ENCODE measurements at regions not wholly inside any gene's neighbourhood (a gene's known extent, or its start where the extent isn't known, plus 50 kb on each side); places are given as distances from the start of the nearest gene placed in this dataset.
A peak's percentile ranks its signal among the peaks of the same experiment; 100 is the strongest.

GRCh38 chr3:18862077-18862476 is 286.2 kb upstream of the KCNH8 start:
- H3K27me3 ChIP-seq (ENCODE audit: control insufficient read depth, insufficient read depth, low read length) = peaks cover 2% of the 10 kb centered on the region
- H3K4me3 ChIP-seq (ENCODE audit: low read length) = no peak overlapping the region
- intact Hi-C loops (cut with micrococcal nuclease) = no loop called here
- no peaks in the 10 kb centered on the region for H3K36me3 Mint-ChIP-seq
- H3K27ac ChIP-seq (ENCODE audit: low read length) = no peak overlapping the region
- H3K9me3 Mint-ChIP-seq = no peaks in the 10 kb centered on the region
- ATAC-seq (no peak), DNase-seq (no peak)
- H3K4me3 Mint-ChIP-seq = no peak overlapping the region
- WGBS (ENCODE audit: insufficient coverage) = 100% methylated on average over 2 of the region's 2 CpGs
- no peaks in the 10 kb centered on the region for H3K9me3 ChIP-seq (ENCODE audit: control insufficient read depth, insufficient read depth, low read length)
- no peak for TF ChIP-seq CTCF (IDR thresholded peaks at IDR 0.05)
- H3K27me3 Mint-ChIP-seq (ENCODE audit: low read depth in 2 of 2) = peaks cover 0 to 11% of the 10 kb centered on the region in 2 donors
- no peaks in the 10 kb centered on the region for H3K4me1 Mint-ChIP-seq
- no peaks in the 10 kb centered on the region for H3K4me1 ChIP-seq (ENCODE audit: control insufficient read depth, insufficient read depth, low read length)
- H3K36me3 ChIP-seq (ENCODE audit: control insufficient read depth, insufficient read depth, low read length) = no peaks in the 10 kb centered on the region
- no peak overlapping the region for H3K27ac Mint-ChIP-seq

GRCh38 chr3:18861137-18861536 is 287.2 kb upstream of the KCNH8 start:
- intact Hi-C loops (cut with micrococcal nuclease) = no loop called here
- Histone ChIP-seq H3K4me3 (ENCODE audit: low read length) (no peak overlapping the region), H3K4me1 (ENCODE audit: control insufficient read depth, insufficient read depth, low read length) (no peaks in the 10 kb centered on the region), H3K36me3 (ENCODE audit: control insufficient read depth, insufficient read depth, low read length) (no peaks in the 10 kb centered on the region), H3K27me3 (ENCODE audit: control insufficient read depth, insufficient read depth, low read length) (peaks cover 2% of the 10 kb centered on the region), H3K9me3 (ENCODE audit: control insufficient read depth, insufficient read depth, low read length) (no peaks in the 10 kb centered on the region), H3K27ac (ENCODE audit: low read length) (no peak overlapping the region)
- no peak overlapping the region for H3K27ac Mint-ChIP-seq
- H3K27me3 Mint-ChIP-seq (ENCODE audit: low read depth in 2 of 2) = peaks cover 0 to 15% of the 10 kb centered on the region in 2 donors
- no peak for ATAC-seq
- no peaks in the 10 kb centered on the region for H3K36me3 Mint-ChIP-seq
- H3K9me3 Mint-ChIP-seq = no peaks in the 10 kb centered on the region
- no peaks in the 10 kb centered on the region for H3K4me1 Mint-ChIP-seq
- no peak for TF ChIP-seq CTCF (IDR thresholded peaks at IDR 0.05)
- H3K4me3 Mint-ChIP-seq = no peak overlapping the region
- no CpG with 5 or more reads among the region's 3 CpGs for WGBS (ENCODE audit: insufficient coverage)
- DNase-seq = no peak

- 91% methylated on average over 1 of the region's 1 CpG for WGBS (ENCODE audit: insufficient coverage)
- ATAC-seq (no peak), DNase-seq (no peak)
- no peak for TF ChIP-seq CTCF (IDR thresholded peaks at IDR 0.05)
- Histone ChIP-seq H3K27me3 (ENCODE audit: control insufficient read depth, insufficient read depth, low read length) (no peaks in the 10 kb centered on the region), H3K36me3 (ENCODE audit: control insufficient read depth, insufficient read depth, low read length) (no peaks in the 10 kb centered on the region), H3K9me3 (ENCODE audit: control insufficient read depth, insufficient read depth, low read length) (no peaks in the 10 kb centered on the region), H3K4me3 (ENCODE audit: low read length) (no peak overlapping the region), H3K4me1 (ENCODE audit: control insufficient read depth, insufficient read depth, low read length) (no peaks in the 10 kb centered on the region), H3K27ac (ENCODE audit: low read length) (no peak overlapping the region)
- Mint-ChIP-seq H3K9me3 (no peaks in the 10 kb centered on the region), H3K27me3 (ENCODE audit: low read depth in 2 of 2) (peaks cover 14 to 15% of the 10 kb centered on the region in 2 donors), H3K27ac (no peak overlapping the region), H3K4me3 (no peak overlapping the region), H3K4me1 (no peaks in the 10 kb centered on the region), H3K36me3 (no peaks in the 10 kb centered on the region)
- intact Hi-C loops (cut with micrococcal nuclease) = no loop called here
Measured at GRCh38 chr3:18853269-18853668, 295.0 kb upstream of the KCNH8 start.

GRCh38 chr3:18847583-18848197 is 300.6 kb upstream of the KCNH8 start:
- no peaks in the 10 kb centered on the region for H3K4me1 ChIP-seq (ENCODE audit: control insufficient read depth, insufficient read depth, low read length)
- Mint-ChIP-seq H3K4me1 (peaks cover 0 to 5% of the 10 kb centered on the region in 2 donors), H3K9me3 (no peaks in the 10 kb centered on the region), H3K27me3 (ENCODE audit: low read depth in 2 of 2) (peaks cover 8 to 9% of the 10 kb centered on the region in 2 donors), H3K4me3 (no peak overlapping the region), H3K27ac (no peak overlapping the region), H3K36me3 (no peaks in the 10 kb centered on the region)
- intact Hi-C loops (cut with micrococcal nuclease) = loop anchor here (5.0 kb wide), 1 partner anchor 140 kb away; no protein-coding TSS in a partner anchor
- WGBS (ENCODE audit: insufficient coverage) = 13% methylated on average over 2 of the region's 5 CpGs
- H3K27ac ChIP-seq (ENCODE audit: low read length) = no peak overlapping the region
- no peaks in the 10 kb centered on the region for H3K27me3 ChIP-seq (ENCODE audit: control insufficient read depth, insufficient read depth, low read length)
- peak; percentile 44 for TF ChIP-seq CTCF (IDR thresholded peaks at IDR 0.05)
- ATAC-seq = peak in 1 of 3 donors; percentile 44
- H3K4me3 ChIP-seq (ENCODE audit: low read length) = no peak overlapping the region
- H3K36me3 ChIP-seq (ENCODE audit: control insufficient read depth, insufficient read depth, low read length) = no peaks in the 10 kb centered on the region
- H3K9me3 ChIP-seq (ENCODE audit: control insufficient read depth, insufficient read depth, low read length) = no peaks in the 10 kb centered on the region
- peak in 1 of 2 donors; percentile 37 for DNase-seq
